A673 (cell line): ENCODE measurements at regions not wholly inside any gene's neighbourhood (a gene's known extent, or its start where the extent isn't known, plus 50 kb on each side); places are given as distances from the start of the nearest gene placed in this dataset.

ENCODE experiments used
- EZH2 ChIP-seq: fragments of 200-600 bp; sonication (generic); IDR thresholded peaks from 2 replicates; pipeline ENCODE4 v1.6.1; 2017; ENCODE audit warnings: borderline replicate concordance, low read depth, mild to moderate bottlenecking, mixed read lengths, antibody characterized with exemption, low read length; ENCODE audit not compliant: poor library complexity, severe bottlenecking
- TF ChIP-seq, protein P1 (sequence below): fragments of 300-800, 200-600 bp; sonication (generic); conservative IDR thresholded peaks from 2 replicates; pipeline ENCODE4 v1.5.1; 2017; ENCODE audit warnings: low read depth, mild to moderate bottlenecking, antibody characterized with exemption, low read length, moderate library complexity, mixed read lengths

DNA sequence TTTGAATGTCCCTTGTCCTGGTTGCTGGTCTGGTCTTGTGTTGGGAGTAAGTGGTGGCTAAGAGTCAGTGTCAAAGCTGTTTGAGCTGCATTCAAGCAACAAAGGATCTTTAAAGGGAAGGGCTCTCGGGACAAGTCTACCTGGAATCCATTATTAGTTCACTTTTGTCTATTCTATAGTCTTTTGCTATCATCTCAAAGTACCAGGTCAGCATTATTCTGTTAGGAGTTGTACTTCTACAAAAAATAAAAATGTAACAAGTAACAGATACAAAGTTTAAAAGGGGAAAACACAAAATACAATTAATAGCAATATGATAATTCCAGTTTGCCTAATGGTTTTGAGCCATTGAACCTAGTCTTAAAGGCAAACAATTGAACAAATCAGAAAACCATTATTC, 317.9 kb downstream of the ZNF516 start:
- TF ChIP-seq, protein P1, sequence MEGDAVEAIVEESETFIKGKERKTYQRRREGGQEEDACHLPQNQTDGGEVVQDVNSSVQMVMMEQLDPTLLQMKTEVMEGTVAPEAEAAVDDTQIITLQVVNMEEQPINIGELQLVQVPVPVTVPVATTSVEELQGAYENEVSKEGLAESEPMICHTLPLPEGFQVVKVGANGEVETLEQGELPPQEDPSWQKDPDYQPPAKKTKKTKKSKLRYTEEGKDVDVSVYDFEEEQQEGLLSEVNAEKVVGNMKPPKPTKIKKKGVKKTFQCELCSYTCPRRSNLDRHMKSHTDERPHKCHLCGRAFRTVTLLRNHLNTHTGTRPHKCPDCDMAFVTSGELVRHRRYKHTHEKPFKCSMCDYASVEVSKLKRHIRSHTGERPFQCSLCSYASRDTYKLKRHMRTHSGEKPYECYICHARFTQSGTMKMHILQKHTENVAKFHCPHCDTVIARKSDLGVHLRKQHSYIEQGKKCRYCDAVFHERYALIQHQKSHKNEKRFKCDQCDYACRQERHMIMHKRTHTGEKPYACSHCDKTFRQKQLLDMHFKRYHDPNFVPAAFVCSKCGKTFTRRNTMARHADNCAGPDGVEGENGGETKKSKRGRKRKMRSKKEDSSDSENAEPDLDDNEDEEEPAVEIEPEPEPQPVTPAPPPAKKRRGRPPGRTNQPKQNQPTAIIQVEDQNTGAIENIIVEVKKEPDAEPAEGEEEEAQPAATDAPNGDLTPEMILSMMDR = no peak
- TF ChIP-seq EZH2 = no peak
